Astrocyte (in vitro differentiated cells and primary cell): ENCODE measurements at regions not wholly inside any gene's neighbourhood (a gene's known extent, or its start where the extent isn't known, plus 50 kb on each side); places are given as distances from the start of the nearest gene placed in this dataset.

Experiments
- CTCF ChIP-seq: IDR thresholded peaks from 2 replicates; pipeline ENCODE4 v1.5.1; 2011; ENCODE audit warnings: low read depth, mild to moderate bottlenecking, inconsistent platforms, low read length, moderate library complexity; ENCODE audit not compliant: insufficient read depth
- EZH2 ChIP-seq: IDR thresholded peaks from 2 replicates; pipeline ENCODE4 v1.6.1; 2012; ENCODE audit warnings: mild to moderate bottlenecking, low read length, inconsistent platforms; ENCODE audit not compliant: insufficient read depth

GRCh38 chr10:62457598-62457997 lies 83.4 kb downstream of the ZNF365 start:
- TF ChIP-seq CTCF (no peak), EZH2 (no peak)
